Hematopoietic multipotent progenitor cell treated with erythropoietin and hydrocortisone succinate and interleukin-3 and kit ligand, for 6 days (in vitro differentiated cells): ENCODE measurements at regions not wholly inside any gene's neighbourhood (a gene's known extent, or its start where the extent isn't known, plus 50 kb on each side); places are given as distances from the start of the nearest gene placed in this dataset.
A peak's percentile ranks its signal among the peaks of the same experiment; 100 is the strongest.

Source experiments
- DNase-seq: peaks from one replicate; pipeline ENCODE4 v3.0.0-alpha.2; 2015

GRCh38 chr1:168970926-168971659, 135.4 kb upstream of the ATP1B1 start:
- DNase-seq = no peak

GRCh38 chr1:168972225-168972624, 134.3 kb upstream of the ATP1B1 start:
- no peak for DNase-seq

GRCh38 chr1:168972887-168973286, 133.6 kb upstream of the ATP1B1 start:
- no peak for DNase-seq

DNA sequence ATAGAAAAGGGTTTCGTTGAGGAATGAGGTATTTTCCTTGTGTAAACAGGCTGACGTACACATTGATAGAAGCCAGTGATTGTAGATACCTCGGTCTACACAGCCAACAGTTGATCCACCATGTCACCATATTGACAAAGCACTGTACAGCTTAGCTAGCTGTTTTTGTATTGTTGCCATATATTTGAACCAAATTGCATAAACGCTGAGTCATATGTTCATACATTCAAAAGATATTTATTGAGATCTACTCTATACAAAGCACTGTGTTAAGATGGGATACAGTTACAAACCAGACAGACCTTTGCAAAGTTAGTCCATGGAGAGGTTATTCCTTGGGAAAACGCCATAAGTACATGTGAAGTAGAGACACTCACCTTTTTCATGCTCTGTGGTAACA, 132.4 kb upstream of the ATP1B1 start:
- no peak for DNase-seq

GRCh38 chr1:168974611-168975010, 131.9 kb upstream of the ATP1B1 start:
- no peak for DNase-seq

- peak; percentile 5 for DNase-seq
These were observed 130.2 kb upstream of the ATP1B1 start for GRCh38 chr1:168976267-168976666.

- no peak for DNase-seq
These were observed 128.9 kb upstream of the ATP1B1 start for GRCh38 chr1:168977618-168978017.

DNA sequence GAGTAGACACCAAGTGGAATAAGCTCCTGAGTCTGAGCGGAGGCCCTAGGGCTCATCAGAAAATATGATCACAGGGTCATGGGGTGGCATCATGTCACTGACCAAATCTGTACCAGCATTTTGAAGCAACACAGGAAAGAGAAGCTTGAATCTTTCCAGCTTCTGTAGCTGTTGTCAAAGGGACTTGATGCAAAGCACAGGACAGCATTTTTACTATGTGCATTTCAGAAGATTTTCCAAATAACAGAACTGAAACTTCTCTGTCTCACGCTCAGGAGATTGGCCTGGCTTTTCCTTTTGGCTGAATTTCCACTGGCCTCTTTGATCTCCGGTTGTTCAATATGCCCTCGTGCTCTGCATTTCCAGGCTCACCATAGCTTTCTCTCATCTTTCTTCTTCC, 127.2 kb upstream of the ATP1B1 start:
- DNase-seq = no peak

- no peak for DNase-seq
These were observed 126.3 kb upstream of the ATP1B1 start for GRCh38 chr1:168980180-168980579.

DNA sequence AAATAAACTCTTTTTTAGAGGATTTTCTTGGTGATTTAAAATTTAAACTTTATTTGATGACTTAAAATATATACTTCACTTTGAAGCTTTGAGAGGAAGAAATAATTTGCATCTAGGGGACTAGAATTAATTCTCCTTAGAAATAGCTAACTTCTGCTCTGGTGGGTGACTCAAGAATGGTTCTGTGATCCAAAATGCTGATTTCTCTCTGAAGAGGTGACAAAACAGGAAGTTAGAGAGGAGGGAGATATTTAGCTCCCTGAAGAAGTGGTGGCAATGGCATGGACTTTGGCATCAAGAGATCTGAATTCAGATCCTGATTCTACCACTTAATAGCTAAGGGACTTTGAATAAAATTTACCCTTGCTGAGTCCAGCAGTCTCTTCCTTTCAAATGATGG, 125.8 kb upstream of the ATP1B1 start:
- peak; percentile 8 for DNase-seq

- DNase-seq = no peak
These were observed 123.7 kb upstream of the ATP1B1 start for GRCh38 chr1:168982778-168983177.

DNA sequence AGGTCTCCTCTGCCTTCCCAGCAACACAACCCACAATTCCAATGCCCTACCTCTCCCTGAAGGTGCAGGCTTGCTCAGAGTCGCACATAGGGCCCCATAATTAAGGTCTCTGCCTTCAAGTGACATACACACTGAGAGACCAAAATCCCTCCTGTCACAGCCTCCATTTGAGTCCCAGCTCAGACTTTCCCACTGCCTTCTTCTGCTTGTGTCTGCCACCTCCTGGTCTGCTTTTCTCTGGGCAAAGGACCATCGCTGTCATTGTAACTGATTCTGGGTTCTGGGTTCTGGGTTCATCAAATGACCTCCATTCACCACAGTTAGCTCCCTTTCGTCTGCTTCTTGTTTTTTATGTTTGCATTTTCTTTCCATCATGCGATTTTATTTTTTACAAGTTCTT, 119.2 kb upstream of the ATP1B1 start:
- no peak for DNase-seq

- no peak for DNase-seq
These were observed 118.6 kb upstream of the ATP1B1 start for GRCh38 chr1:168987923-168988322.

GRCh38 chr1:168989985-168990384, 116.5 kb upstream of the ATP1B1 start:
- DNase-seq = no peak

- DNase-seq = no peak
These were observed 114.6 kb upstream of the ATP1B1 start for GRCh38 chr1:168991667-168992475.

- DNase-seq = no peak
These were observed 105.1 kb upstream of the ATP1B1 start for GRCh38 chr1:169001353-169001752.

DNA sequence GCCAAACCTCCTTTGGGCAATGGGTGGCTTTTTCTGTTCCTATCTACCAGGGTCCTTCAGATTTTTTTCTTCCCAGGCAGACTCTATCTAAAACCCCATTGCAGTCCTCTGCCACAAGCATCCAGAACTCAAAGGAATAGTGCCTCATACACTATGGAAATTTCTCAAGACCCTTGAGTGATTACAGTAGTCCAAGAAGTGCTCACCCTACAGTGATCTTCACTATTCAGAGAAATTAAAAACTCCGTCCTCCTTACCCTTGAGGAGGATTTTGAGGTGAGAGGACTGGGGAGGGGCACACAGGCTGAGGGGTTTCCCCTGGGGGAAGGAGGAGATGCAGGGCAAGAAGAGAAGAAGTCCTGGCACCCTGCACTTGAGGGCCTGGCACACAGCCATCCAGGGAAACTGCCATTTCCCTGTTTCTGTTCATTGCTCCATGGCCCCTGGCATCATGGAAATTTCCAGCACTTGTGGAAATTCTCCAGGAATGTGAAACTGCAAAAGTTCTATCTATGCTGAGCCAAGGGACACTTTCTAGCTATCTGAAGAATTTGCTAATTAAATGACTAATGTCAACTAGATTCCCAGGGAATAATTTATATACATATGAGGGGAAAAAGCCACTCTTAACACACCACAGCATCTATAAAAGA, 102.5 kb upstream of the ATP1B1 start:
- DNase-seq = no peak

DNA sequence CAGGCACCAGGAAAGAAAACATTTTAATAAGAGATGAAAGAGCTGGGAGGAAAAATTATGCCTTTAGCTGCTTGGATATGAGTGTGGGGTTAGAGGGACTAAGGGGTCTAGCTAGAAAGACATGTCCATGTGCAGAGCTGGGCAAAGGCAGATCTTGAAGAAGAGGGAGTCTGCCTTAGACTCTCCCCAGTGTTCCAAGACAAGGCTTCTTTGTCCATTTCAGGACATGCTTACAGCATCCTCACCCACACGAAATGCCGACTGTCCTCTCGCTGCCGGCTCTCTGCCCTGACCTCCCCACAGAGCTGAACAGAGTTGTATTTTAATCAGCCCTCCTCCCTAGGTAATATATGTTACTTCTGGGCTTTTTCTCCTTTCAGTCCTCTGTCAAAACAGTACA, 100.7 kb upstream of the ATP1B1 start:
- no peak for DNase-seq

GRCh38 chr1:169009666-169010065, 96.8 kb upstream of the ATP1B1 start:
- no peak for DNase-seq

DNA sequence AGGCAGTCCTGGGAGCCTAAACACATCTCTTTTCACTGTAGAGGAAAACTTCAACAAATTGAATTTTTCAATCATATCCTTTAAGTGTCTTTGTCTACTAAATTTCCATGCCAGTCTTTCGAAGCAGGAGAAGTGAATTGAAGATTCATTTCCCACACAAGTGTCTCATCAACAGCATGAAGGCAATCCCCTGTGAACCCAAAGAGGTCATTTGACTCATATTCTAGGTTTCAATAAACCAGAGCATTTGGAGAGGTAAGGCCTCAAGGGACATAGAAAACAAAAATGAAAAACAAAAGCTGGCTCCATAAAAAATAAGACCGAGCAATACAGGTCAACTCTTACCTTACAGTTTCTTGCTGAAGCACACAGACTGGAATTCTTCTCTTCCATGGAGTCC, 94.1 kb upstream of the ATP1B1 start:
- no peak for DNase-seq

GRCh38 chr1:169013821-169014220, 92.7 kb upstream of the ATP1B1 start:
- DNase-seq = no peak

GRCh38 chr1:169015464-169015863, 91.0 kb upstream of the ATP1B1 start:
- DNase-seq = no peak

- DNase-seq = no peak
These were observed 87.7 kb upstream of the ATP1B1 start for GRCh38 chr1:169018751-169019150.
